ENCODE measurements at regions not wholly inside any gene's neighbourhood (a gene's known extent, or its start where the extent isn't known, plus 50 kb on each side); places are given as distances from the start of the nearest gene placed in this dataset.
"Not testable (repeated sequence)": the region's sequence is repeated elsewhere in the genome, so short reads cannot be mapped to it uniquely, and the experiment has no call there.

- H3K9me3 ChIP-seq: no peaks in the 10 kb centered on the region
- intact Hi-C loops (cut with DNase I): loop anchor here (5.0 kb wide), 2 partner anchors 309 to 639 kb away; no protein-coding TSS in a partner anchor
- no peak overlapping the region for H3K9ac ChIP-seq (ENCODE audit: low read depth in 2 of 2, low read length in 2 of 2)
- no peak overlapping the region for H3K27ac ChIP-seq
- TF ChIP-seq CTCF (IDR thresholded peaks at IDR 0.05): no peak
- no peak overlapping the region for H3K4me3 ChIP-seq
- no peak for DNase-seq
- H3K36me3 ChIP-seq: no peaks in the 10 kb centered on the region
- no peaks in the 10 kb centered on the region for H3K4me1 ChIP-seq
- H3K27me3 ChIP-seq: no peaks in the 10 kb centered on the region
Measured at GRCh38 chr7:131943211-131943610, 386.8 kb upstream of the PODXL start.

GRCh38 chr7:131942287-131943150 lies 386.1 kb upstream of the PODXL start:
- H3K27me3 ChIP-seq: no peaks in the 10 kb centered on the region
- no peak for TF ChIP-seq CTCF (IDR thresholded peaks at IDR 0.05)
- no peaks in the 10 kb centered on the region for H3K4me1 ChIP-seq
- no peak overlapping the region for H3K4me3 ChIP-seq
- H3K9ac ChIP-seq (ENCODE audit: low read depth in 2 of 2, low read length in 2 of 2): no peak overlapping the region
- no peaks in the 10 kb centered on the region for H3K9me3 ChIP-seq
- intact Hi-C loops (cut with DNase I): loop anchor here (5.0 kb wide), 2 partner anchors 310 to 640 kb away; no protein-coding TSS in a partner anchor
- H3K36me3 ChIP-seq: no peaks in the 10 kb centered on the region
- no peak for DNase-seq
- no peak overlapping the region for H3K27ac ChIP-seq

DNA sequence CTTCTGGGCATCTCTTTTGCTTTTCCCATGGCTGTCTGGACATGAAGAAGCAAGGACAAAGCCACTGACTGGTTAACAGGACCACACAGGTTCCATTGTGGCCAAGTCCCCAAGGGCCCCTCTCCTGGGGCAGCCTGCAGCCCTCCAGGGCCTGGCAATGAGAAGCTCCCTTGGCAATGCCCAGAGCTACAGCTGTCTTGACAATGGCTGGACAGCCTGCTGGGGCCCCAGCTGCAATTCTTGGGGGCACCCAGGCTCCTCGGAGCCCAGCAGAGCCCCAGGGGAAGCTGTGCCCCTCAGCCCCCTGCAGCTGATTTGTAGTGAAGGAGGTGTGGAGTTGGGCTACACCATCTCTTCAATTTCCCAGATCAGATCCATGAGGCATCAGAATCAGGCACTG lies 384.9 kb upstream of the PODXL start:
- no peaks in the 10 kb centered on the region for H3K9me3 ChIP-seq
- no peak overlapping the region for H3K4me3 ChIP-seq
- DNase-seq: no peak
- no peak overlapping the region for H3K9ac ChIP-seq (ENCODE audit: low read depth in 2 of 2, low read length in 2 of 2)
- no peak for TF ChIP-seq CTCF (IDR thresholded peaks at IDR 0.05)
- intact Hi-C loops (cut with DNase I): loop anchor here (5.0 kb wide), 2 partner anchors 311 to 641 kb away; no protein-coding TSS in a partner anchor
- no peaks in the 10 kb centered on the region for H3K27me3 ChIP-seq
- no peak overlapping the region for H3K27ac ChIP-seq
- no peaks in the 10 kb centered on the region for H3K4me1 ChIP-seq
- H3K36me3 ChIP-seq: no peaks in the 10 kb centered on the region

DNA sequence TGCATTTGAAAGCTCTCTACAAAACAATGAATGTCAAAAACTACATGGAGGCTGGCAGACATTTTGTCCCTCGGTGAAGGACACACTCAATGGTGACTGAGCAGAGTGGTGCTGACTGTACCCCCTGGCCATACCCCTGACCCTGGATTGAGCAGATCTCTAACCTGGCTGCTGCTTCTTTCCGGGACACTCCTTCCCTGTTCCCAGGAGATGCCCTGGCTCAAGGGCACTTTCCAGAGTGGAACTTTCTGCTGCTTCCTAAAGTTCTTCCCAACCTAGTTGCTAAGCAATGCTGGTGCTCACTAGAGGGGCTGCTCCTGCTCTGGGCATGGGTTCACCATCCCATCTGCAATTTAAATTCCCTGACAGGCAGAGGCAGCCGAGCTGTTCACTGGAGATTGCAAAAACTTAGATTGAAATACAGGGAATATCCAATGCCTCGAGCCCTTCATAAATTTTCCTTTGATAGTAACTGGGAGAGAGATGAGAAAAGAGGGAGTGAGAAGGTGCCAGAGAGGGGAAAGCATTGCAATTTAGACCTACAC lies 384.3 kb upstream of the PODXL start:
- Histone ChIP-seq H3K27ac (no peak overlapping the region), H3K27me3 (no peaks in the 10 kb centered on the region), H3K9ac (ENCODE audit: low read depth in 2 of 2, low read length in 2 of 2) (no peak overlapping the region), H3K4me1 (no peaks in the 10 kb centered on the region), H3K36me3 (no peaks in the 10 kb centered on the region), H3K4me3 (no peak overlapping the region), H3K9me3 (no peaks in the 10 kb centered on the region)
- intact Hi-C loops (cut with DNase I): loop anchor here (5.0 kb wide), 2 partner anchors 312 to 642 kb away; no protein-coding TSS in a partner anchor
- no peak for TF ChIP-seq CTCF (IDR thresholded peaks at IDR 0.05)
- no peak for DNase-seq

GRCh38 chr7:131938788-131939187 lies 382.4 kb upstream of the PODXL start:
- DNase-seq; intact Hi-C loops (cut with DNase I); H3K9ac ChIP-seq (ENCODE audit: low read depth in 2 of 2, low read length in 2 of 2); H3K4me3 ChIP-seq; H3K36me3 ChIP-seq; H3K27ac ChIP-seq; H3K9me3 ChIP-seq; H3K4me1 ChIP-seq; H3K27me3 ChIP-seq: not testable (repeated sequence)

DNA sequence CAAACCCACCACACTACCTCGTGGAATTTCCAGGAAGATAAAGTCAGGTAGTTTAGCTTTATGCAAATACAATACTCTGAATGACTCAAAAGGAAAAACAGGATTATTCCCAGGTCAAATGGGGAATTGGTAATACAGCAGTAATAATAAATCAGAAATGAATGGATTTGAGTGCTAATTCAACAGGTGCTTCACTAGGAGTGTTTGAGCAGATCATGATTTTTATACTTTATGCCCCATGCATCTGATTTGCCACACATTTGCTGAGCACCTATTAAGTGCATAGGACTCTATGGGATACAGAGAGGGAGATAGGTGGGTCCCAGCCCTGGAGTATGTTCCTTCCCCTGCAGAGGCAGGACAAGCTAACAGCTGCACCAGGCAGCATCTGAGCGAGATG lies 381.4 kb upstream of the PODXL start:
- Histone ChIP-seq H3K36me3 (no peaks in the 10 kb centered on the region), H3K9me3 (no peaks in the 10 kb centered on the region), H3K4me3 (no peak overlapping the region), H3K9ac (ENCODE audit: low read depth in 2 of 2, low read length in 2 of 2) (no peak overlapping the region), H3K27me3 (no peaks in the 10 kb centered on the region), H3K27ac (no peak overlapping the region), H3K4me1 (no peaks in the 10 kb centered on the region)
- DNase-seq: no peak
- intact Hi-C loops (cut with DNase I): no loop called here
- no peak for TF ChIP-seq CTCF (IDR thresholded peaks at IDR 0.05)
